Endodermal cell (in vitro differentiated cells): ENCODE measurements at regions not wholly inside any gene's neighbourhood (a gene's known extent, or its start where the extent isn't known, plus 50 kb on each side); places are given as distances from the start of the nearest gene placed in this dataset.

Experiments used
- DNase-seq: peaks from one replicate; pipeline ENCODE4 v3.0.0-alpha.2; 2017
- H3K27ac ChIP-seq: 2 replicates; pipeline ENCODE4 v1.5.1; 2013; ENCODE audit warnings: mild to moderate bottlenecking, low read depth, low read length, moderate library complexity
- H3K27me3 ChIP-seq: 2 replicates; pipeline ENCODE4 v1.6.1; 2013; ENCODE audit warnings: mild to moderate bottlenecking, low read length, moderate library complexity; ENCODE audit not compliant: insufficient read depth, control insufficient read depth, poor library complexity, severe bottlenecking
- H3K36me3 ChIP-seq: 2 replicates; pipeline ENCODE4 v1.7.0; 2013; ENCODE audit warnings: mild to moderate bottlenecking, low read length, moderate library complexity; ENCODE audit not compliant: control insufficient read depth, insufficient read depth
- H3K4me1 ChIP-seq: one replicate; pipeline ENCODE4 v1.7.0; 2013; ENCODE audit warnings: low read length; ENCODE audit not compliant: control insufficient read depth, insufficient read depth
- H3K4me3 ChIP-seq: 2 replicates; pipeline ENCODE4 v1.5.1; 2013; ENCODE audit warnings: mild to moderate bottlenecking, low read length, moderate library complexity
- H3K9ac ChIP-seq: 2 replicates; pipeline ENCODE4 v1.6.1; 2013; ENCODE audit warnings: mild to moderate bottlenecking, low read length, moderate library complexity; ENCODE audit not compliant: poor library complexity, severe bottlenecking; ENCODE audit errors: extremely low read depth
- H3K9me3 ChIP-seq: 2 replicates; pipeline ENCODE4 v1.6.1; 2013; ENCODE audit warnings: mild to moderate bottlenecking, low read length, moderate library complexity; ENCODE audit not compliant: control insufficient read depth
- H3K27ac Mint-ChIP-seq: 2 replicates; pipeline ENCODE4 v1.8.0; 2020; ENCODE audit warnings: mixed read lengths
- H3K27me3 Mint-ChIP-seq: 2 replicates; pipeline ENCODE4 v1.8.0; 2021; ENCODE audit warnings: mild to moderate bottlenecking, mixed read lengths; ENCODE audit not compliant: insufficient read depth
- H3K36me3 Mint-ChIP-seq: 2 replicates; pipeline ENCODE4 v1.8.0; 2020; ENCODE audit warnings: low read depth, mixed read lengths
- H3K4me1 Mint-ChIP-seq: 2 replicates; pipeline ENCODE4 v1.8.0; 2020; ENCODE audit warnings: mixed read lengths
- H3K4me3 Mint-ChIP-seq: 2 replicates; pipeline ENCODE4 v1.8.0; 2020; ENCODE audit warnings: mild to moderate bottlenecking, moderate library complexity, mixed read lengths
- H3K9me3 Mint-ChIP-seq: 2 replicates; pipeline ENCODE4 v1.8.0; 2020; ENCODE audit warnings: mild to moderate bottlenecking, mixed read lengths
- CTCF ChIP-seq: fragments of 200-600 bp; sonication (generic); conservative IDR thresholded peaks from 2 replicates; pipeline ENCODE4 v1.5.0; 2021; ENCODE audit warnings: antibody characterized with exemption, mild to moderate bottlenecking
- WGBS, 2 experiments: methylation state at CpG; one replicate each; pipeline versions ENCODE4 v1.1.5 to v1.1.7; 2013; ENCODE audit warnings: missing lambda C conversion rate in 2 of 2, mixed read lengths in 1 of 2; ENCODE audit not compliant: insufficient coverage in 1 of 2, insufficient read length in 1 of 2; 5-methylcytosine and 5-hydroxymethylcytosine counted together

GRCh38 chr1:75083223-75083622 is 51.0 kb upstream of the LHX8 start:
- Mint-ChIP-seq H3K4me1 (peaks cover 26% of the 10 kb centered on the region), H3K36me3 (no peaks in the 10 kb centered on the region), H3K9me3 (no peaks in the 10 kb centered on the region), H3K27me3 (peaks cover 35% of the 10 kb centered on the region), H3K27ac (no peak overlapping the region), H3K4me3 (no peak overlapping the region)
- Histone ChIP-seq H3K27ac (no peak overlapping the region), H3K9me3 (no peaks in the 10 kb centered on the region), H3K9ac (no peak overlapping the region), H3K4me3 (no peak overlapping the region), H3K4me1 (no peaks in the 10 kb centered on the region), H3K36me3 (no peaks in the 10 kb centered on the region), H3K27me3 (peaks cover 2% of the 10 kb centered on the region)
- 33% methylated on average over 1 of the region's 1 CpG; no CpG with 5 or more reads in 1 of the 2 experiments for WGBS, 2 experiments
- TF ChIP-seq CTCF: no peak
- no peak for DNase-seq

GRCh38 chr1:75083848-75084514 is 50.2 kb upstream of the LHX8 start:
- no peak overlapping the region for H3K4me3 ChIP-seq
- H3K4me1 Mint-ChIP-seq: peaks cover 22% of the 10 kb centered on the region
- WGBS, 2 experiments: 82 to 100% methylated on average over 1 to 4 of the region's 4 CpGs
- H3K9ac ChIP-seq: no peak overlapping the region
- H3K27me3 Mint-ChIP-seq: peaks cover 31% of the 10 kb centered on the region
- H3K4me3 Mint-ChIP-seq: no peak overlapping the region
- H3K27me3 ChIP-seq: no peaks in the 10 kb centered on the region
- H3K36me3 Mint-ChIP-seq: no peaks in the 10 kb centered on the region
- H3K36me3 ChIP-seq: no peaks in the 10 kb centered on the region
- TF ChIP-seq CTCF: no peak
- H3K9me3 Mint-ChIP-seq: no peaks in the 10 kb centered on the region
- no peak overlapping the region for H3K27ac ChIP-seq
- H3K27ac Mint-ChIP-seq: no peak overlapping the region
- H3K4me1 ChIP-seq: no peaks in the 10 kb centered on the region
- DNase-seq: no peak
- H3K9me3 ChIP-seq: no peaks in the 10 kb centered on the region
